ENCODE measurements at regions not wholly inside any gene's neighbourhood (a gene's known extent, or its start where the extent isn't known, plus 50 kb on each side); places are given as distances from the start of the nearest gene placed in this dataset.

- intact Hi-C loops (cut with micrococcal nuclease; ENCODE audit: unreplicated experiment) = no loop called here
- in situ Hi-C loops (cut with HindIII; ENCODE audit: low pct_unique_long_range_greater_than_20kb, low sequenced_read_pairs) = no loop called here
Observed at GRCh38 chr9:93892748-93893147, 62.4 kb downstream of the BARX1 start.

DNA sequence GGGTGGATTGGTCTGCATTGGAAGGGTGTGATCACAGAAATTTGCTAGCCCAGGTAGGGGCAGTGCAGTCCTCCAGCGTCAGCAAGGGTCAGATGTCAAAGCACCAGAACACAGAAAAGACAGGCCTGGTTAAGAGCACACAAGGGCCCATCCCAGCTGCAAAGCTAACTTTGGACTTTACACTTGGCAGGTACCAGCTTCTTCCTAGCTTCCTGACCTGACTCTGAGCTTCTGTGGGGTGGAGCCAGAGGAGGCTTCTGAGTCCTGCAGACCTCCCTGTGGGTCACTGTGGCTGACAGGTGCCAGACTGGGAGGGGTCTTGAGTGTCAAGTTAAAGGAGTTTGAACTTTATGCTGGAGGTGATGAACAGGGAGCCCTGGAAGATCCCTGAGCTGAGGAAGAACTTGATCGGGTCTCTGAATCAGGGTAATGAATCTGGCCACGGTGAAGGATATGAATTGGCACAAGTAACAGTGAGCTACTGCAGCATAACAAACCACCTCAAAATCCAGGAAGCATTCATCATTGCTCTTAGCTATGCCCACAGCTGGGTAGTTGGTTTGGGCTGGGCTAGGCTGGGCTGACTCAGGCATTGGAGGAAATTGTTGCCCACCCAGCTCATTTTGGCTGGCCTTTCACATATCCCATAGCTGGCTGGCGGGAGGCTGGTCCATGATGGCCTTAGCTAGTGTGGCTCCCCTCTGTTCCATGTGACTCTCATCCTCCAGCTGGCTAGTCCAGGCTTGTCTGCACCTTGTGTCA, 63.4 kb downstream of the BARX1 start:
- in situ Hi-C loops (cut with HindIII; ENCODE audit: low pct_unique_long_range_greater_than_20kb, low sequenced_read_pairs) (no loop called here), intact Hi-C loops (cut with micrococcal nuclease; ENCODE audit: unreplicated experiment) (no loop called here)
- no peaks in the 10 kb centered on the region for H3K4me1 ChIP-seq (ENCODE audit: control insufficient read depth, insufficient read depth, low read length)
- ChIA-PET POLR2A (no interaction called here), CTCF (no interaction called here)
- no peak for TF ChIP-seq TCF7L2 (IDR thresholded peaks at IDR 0.05; ENCODE audit: low read depth, low read length)
- H3K4me3 ChIP-seq (ENCODE audit: low read depth in 2 of 2, low read length in 2 of 2) = no peak overlapping the region
- H3K36me3 ChIP-seq (ENCODE audit: control insufficient read depth, insufficient read depth, low read length) = no peaks in the 10 kb centered on the region
- ATAC-seq (no peak), DNase-seq (ENCODE audit: low read depth, low spot score) (no peak)
- H3K9me3 ChIP-seq (ENCODE audit: control insufficient read depth, insufficient read depth, low read depth, low read length) = 0 out of 2 replicates have a peak, but pooled peaks cover 3% of the 10 kb centered on the region
- BruUV-seq (replicated peaks) = no TSS peak
- H3K27me3 ChIP-seq (ENCODE audit: control insufficient read depth, insufficient read depth, low read length) = no peaks in the 10 kb centered on the region
- H3K27ac ChIP-seq (ENCODE audit: low read length) = no peak overlapping the region

More at GRCh38 chr9:93892748-93893147, 62.4 kb downstream of the BARX1 start:
- no peak for DNase-seq (ENCODE audit: low read depth, low spot score)
- no peak for ATAC-seq
- Histone ChIP-seq H3K4me3 (ENCODE audit: low read depth in 2 of 2, low read length in 2 of 2) (no peak overlapping the region), H3K9me3 (ENCODE audit: control insufficient read depth, insufficient read depth, low read depth, low read length) (0 out of 2 replicates have a peak, but pooled peaks cover 3% of the 10 kb centered on the region), H3K27me3 (ENCODE audit: control insufficient read depth, insufficient read depth, low read length) (no peaks in the 10 kb centered on the region), H3K27ac (ENCODE audit: low read length) (no peak overlapping the region), H3K4me1 (ENCODE audit: control insufficient read depth, insufficient read depth, low read length) (no peaks in the 10 kb centered on the region), H3K36me3 (ENCODE audit: control insufficient read depth, insufficient read depth, low read length) (no peaks in the 10 kb centered on the region)
- TF ChIP-seq POLR2AphosphoS5 (IDR thresholded peaks at IDR 0.05; ENCODE audit: low read depth, low read length) (no peak), SIN3A (IDR thresholded peaks at IDR 0.05; ENCODE audit: borderline replicate concordance, insufficient read depth, low read depth, low read length) (no peak), TCF7L2 (IDR thresholded peaks at IDR 0.05; ENCODE audit: low read depth, low read length) (no peak), CTCF (IDR thresholded peaks at IDR 0.05) (no peak)
- TF ChIP-seq, protein P1, sequence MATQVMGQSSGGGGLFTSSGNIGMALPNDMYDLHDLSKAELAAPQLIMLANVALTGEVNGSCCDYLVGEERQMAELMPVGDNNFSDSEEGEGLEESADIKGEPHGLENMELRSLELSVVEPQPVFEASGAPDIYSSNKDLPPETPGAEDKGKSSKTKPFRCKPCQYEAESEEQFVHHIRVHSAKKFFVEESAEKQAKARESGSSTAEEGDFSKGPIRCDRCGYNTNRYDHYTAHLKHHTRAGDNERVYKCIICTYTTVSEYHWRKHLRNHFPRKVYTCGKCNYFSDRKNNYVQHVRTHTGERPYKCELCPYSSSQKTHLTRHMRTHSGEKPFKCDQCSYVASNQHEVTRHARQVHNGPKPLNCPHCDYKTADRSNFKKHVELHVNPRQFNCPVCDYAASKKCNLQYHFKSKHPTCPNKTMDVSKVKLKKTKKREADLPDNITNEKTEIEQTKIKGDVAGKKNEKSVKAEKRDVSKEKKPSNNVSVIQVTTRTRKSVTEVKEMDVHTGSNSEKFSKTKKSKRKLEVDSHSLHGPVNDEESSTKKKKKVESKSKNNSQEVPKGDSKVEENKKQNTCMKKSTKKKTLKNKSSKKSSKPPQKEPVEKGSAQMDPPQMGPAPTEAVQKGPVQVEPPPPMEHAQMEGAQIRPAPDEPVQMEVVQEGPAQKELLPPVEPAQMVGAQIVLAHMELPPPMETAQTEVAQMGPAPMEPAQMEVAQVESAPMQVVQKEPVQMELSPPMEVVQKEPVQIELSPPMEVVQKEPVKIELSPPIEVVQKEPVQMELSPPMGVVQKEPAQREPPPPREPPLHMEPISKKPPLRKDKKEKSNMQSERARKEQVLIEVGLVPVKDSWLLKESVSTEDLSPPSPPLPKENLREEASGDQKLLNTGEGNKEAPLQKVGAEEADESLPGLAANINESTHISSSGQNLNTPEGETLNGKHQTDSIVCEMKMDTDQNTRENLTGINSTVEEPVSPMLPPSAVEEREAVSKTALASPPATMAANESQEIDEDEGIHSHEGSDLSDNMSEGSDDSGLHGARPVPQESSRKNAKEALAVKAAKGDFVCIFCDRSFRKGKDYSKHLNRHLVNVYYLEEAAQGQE (IDR thresholded peaks at IDR 0.05; ENCODE audit: insufficient read depth in 1 of 2, low read depth in 2 of 2, low read length in 1 of 2) = no peak
- ChIA-PET CTCF (no interaction called here), POLR2A (no interaction called here)
- BruUV-seq (replicated peaks) = no TSS peak

GRCh38 chr9:93891050-93891449, 64.1 kb downstream of the BARX1 start:
- ATAC-seq (no peak), DNase-seq (ENCODE audit: low read depth, low spot score) (no peak)
- H3K27ac ChIP-seq (ENCODE audit: low read length) = no peak overlapping the region
- H3K27me3 ChIP-seq (ENCODE audit: control insufficient read depth, insufficient read depth, low read length) = no peaks in the 10 kb centered on the region
- no peak overlapping the region for H3K4me3 ChIP-seq (ENCODE audit: low read depth in 2 of 2, low read length in 2 of 2)
- BruUV-seq (replicated peaks) = no TSS peak
- no peaks in the 10 kb centered on the region for H3K4me1 ChIP-seq (ENCODE audit: control insufficient read depth, insufficient read depth, low read length)
- 0 out of 2 replicates have a peak, but pooled peaks cover 3% of the 10 kb centered on the region for H3K9me3 ChIP-seq (ENCODE audit: control insufficient read depth, insufficient read depth, low read depth, low read length)
- TF ChIP-seq SIN3A (IDR thresholded peaks at IDR 0.05; ENCODE audit: borderline replicate concordance, insufficient read depth, low read depth, low read length) (no peak), TCF7L2 (IDR thresholded peaks at IDR 0.05; ENCODE audit: low read depth, low read length) (no peak), CTCF (IDR thresholded peaks at IDR 0.05) (no peak), POLR2AphosphoS5 (IDR thresholded peaks at IDR 0.05; ENCODE audit: low read depth, low read length) (no peak)
- TF ChIP-seq, protein P1 (IDR thresholded peaks at IDR 0.05; ENCODE audit: insufficient read depth in 1 of 2, low read depth in 2 of 2, low read length in 1 of 2) = no peak
- POLR2A ChIA-PET = no interaction called here
- H3K36me3 ChIP-seq (ENCODE audit: control insufficient read depth, insufficient read depth, low read length) = no peaks in the 10 kb centered on the region
- in situ Hi-C loops (cut with HindIII; ENCODE audit: low pct_unique_long_range_greater_than_20kb, low sequenced_read_pairs) = no loop called here
- intact Hi-C loops (cut with micrococcal nuclease; ENCODE audit: unreplicated experiment) = no loop called here
- CTCF ChIA-PET = no interaction called here

Data from Panc1 (cell line).